ENCODE measurements at regions not wholly inside any gene's neighbourhood (a gene's known extent, or its start where the extent isn't known, plus 50 kb on each side); places are given as distances from the start of the nearest gene placed in this dataset.
"Not testable (repeated sequence)": the region's sequence is repeated elsewhere in the genome, so short reads cannot be mapped to it uniquely, and the experiment has no call there.

DNA sequence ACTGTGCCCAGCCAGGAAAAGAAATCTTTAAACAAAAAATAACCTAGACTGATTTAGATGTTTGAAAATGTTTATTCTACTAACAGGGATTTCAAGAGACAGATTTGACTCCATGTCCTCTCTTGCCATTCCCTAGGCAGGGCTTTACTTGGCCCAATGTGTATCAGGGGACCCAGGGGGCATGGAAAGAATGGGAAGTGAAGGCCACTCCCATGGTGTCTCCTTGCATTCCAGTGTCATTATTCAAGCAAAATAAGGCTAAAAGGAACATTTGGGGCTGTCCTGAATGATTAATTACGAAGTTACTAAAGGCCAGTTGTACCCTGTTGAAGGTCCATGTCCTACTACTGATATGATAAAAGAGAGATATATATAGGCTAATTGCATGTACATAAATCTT, 151.9 kb upstream of the ATF7IP start (continued):
- TF ChIP-seq, protein P1, sequence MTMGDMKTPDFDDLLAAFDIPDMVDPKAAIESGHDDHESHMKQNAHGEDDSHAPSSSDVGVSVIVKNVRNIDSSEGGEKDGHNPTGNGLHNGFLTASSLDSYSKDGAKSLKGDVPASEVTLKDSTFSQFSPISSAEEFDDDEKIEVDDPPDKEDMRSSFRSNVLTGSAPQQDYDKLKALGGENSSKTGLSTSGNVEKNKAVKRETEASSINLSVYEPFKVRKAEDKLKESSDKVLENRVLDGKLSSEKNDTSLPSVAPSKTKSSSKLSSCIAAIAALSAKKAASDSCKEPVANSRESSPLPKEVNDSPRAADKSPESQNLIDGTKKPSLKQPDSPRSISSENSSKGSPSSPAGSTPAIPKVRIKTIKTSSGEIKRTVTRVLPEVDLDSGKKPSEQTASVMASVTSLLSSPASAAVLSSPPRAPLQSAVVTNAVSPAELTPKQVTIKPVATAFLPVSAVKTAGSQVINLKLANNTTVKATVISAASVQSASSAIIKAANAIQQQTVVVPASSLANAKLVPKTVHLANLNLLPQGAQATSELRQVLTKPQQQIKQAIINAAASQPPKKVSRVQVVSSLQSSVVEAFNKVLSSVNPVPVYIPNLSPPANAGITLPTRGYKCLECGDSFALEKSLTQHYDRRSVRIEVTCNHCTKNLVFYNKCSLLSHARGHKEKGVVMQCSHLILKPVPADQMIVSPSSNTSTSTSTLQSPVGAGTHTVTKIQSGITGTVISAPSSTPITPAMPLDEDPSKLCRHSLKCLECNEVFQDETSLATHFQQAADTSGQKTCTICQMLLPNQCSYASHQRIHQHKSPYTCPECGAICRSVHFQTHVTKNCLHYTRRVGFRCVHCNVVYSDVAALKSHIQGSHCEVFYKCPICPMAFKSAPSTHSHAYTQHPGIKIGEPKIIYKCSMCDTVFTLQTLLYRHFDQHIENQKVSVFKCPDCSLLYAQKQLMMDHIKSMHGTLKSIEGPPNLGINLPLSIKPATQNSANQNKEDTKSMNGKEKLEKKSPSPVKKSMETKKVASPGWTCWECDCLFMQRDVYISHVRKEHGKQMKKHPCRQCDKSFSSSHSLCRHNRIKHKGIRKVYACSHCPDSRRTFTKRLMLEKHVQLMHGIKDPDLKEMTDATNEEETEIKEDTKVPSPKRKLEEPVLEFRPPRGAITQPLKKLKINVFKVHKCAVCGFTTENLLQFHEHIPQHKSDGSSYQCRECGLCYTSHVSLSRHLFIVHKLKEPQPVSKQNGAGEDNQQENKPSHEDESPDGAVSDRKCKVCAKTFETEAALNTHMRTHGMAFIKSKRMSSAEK (CRISPR knock-in tag; IDR thresholded peaks at IDR 0.05; ENCODE audit: borderline replicate concordance): no peak

- Mint-ChIP-seq H3K27me3 (ENCODE audit: low read depth) (no peaks in the 10 kb centered on the region), H3K4me3 (no peak overlapping the region), H3K27ac (no peak overlapping the region), H3K36me3 (no peaks in the 10 kb centered on the region), H3K4me1 (peaks cover 30% of the 10 kb centered on the region), H3K9me3 (no peaks in the 10 kb centered on the region; the same call in 1 of the 2 replicates)
- no peak for ATAC-seq
- ChIA-PET POLR2A (no interaction called here), CTCF (interaction anchor here (0.6 kb wide), 1 partner anchor 49 kb away, joined by 6 read pairs; no protein-coding TSS in a partner anchor)
- TF ChIP-seq AR (CRISPR knock-in tag; IDR thresholded peaks at IDR 0.05): no peak
- no peak for TF ChIP-seq CREB1 (CRISPR knock-in tag; IDR thresholded peaks at IDR 0.05)
- TF ChIP-seq, protein P2, sequence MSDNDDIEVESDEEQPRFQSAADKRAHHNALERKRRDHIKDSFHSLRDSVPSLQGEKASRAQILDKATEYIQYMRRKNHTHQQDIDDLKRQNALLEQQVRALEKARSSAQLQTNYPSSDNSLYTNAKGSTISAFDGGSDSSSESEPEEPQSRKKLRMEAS (CRISPR knock-in tag; IDR thresholded peaks at IDR 0.05): no peak
- no peak for DNase-seq (ENCODE audit: low spot score)
Observed at GRCh38 chr12:14214495-14214894, 151.0 kb upstream of the ATF7IP start.

- ATAC-seq; POLR2A ChIA-PET; H3K27ac Mint-ChIP-seq; H3K36me3 Mint-ChIP-seq; H3K27me3 Mint-ChIP-seq (ENCODE audit: low read depth); DNase-seq (ENCODE audit: low spot score); H3K9me3 Mint-ChIP-seq; H3K4me3 Mint-ChIP-seq: not testable (repeated sequence)
- peaks cover 22% of the 10 kb centered on the region for H3K4me1 Mint-ChIP-seq
- CTCF ChIA-PET: interaction anchor here (0.6 to 1.1 kb wide), 2 partner anchors 30 to 483 kb away, joined by 3 to 4 read pairs; no protein-coding TSS in a partner anchor
Observed at GRCh38 chr12:14215949-14216348, 149.5 kb upstream of the ATF7IP start.

- H3K4me1 Mint-ChIP-seq: peaks cover 20% of the 10 kb centered on the region
- peaks cover 10% of the 10 kb centered on the region for H3K9me3 Mint-ChIP-seq
- TF ChIP-seq JAZF1 (CRISPR knock-in tag; IDR thresholded peaks at IDR 0.05): no peak
- TF ChIP-seq, protein P3, sequence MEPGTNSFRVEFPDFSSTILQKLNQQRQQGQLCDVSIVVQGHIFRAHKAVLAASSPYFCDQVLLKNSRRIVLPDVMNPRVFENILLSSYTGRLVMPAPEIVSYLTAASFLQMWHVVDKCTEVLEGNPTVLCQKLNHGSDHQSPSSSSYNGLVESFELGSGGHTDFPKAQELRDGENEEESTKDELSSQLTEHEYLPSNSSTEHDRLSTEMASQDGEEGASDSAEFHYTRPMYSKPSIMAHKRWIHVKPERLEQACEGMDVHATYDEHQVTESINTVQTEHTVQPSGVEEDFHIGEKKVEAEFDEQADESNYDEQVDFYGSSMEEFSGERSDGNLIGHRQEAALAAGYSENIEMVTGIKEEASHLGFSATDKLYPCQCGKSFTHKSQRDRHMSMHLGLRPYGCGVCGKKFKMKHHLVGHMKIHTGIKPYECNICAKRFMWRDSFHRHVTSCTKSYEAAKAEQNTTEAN (CRISPR knock-in tag; IDR thresholded peaks at IDR 0.05): no peak
- POLR2A ChIA-PET: no interaction called here
- no peak for ATAC-seq
- DNase-seq (ENCODE audit: low spot score): no peak
- H3K27ac Mint-ChIP-seq: no peak overlapping the region
- H3K27me3 Mint-ChIP-seq (ENCODE audit: low read depth): no peaks in the 10 kb centered on the region
- CTCF ChIA-PET: interaction anchor here (0.6 kb wide), 1 partner anchor 483 kb away, joined by 3 read pairs; no protein-coding TSS in a partner anchor
- no peak overlapping the region for H3K4me3 Mint-ChIP-seq
- H3K36me3 Mint-ChIP-seq: no peaks in the 10 kb centered on the region
Observed at GRCh38 chr12:14216405-14217294, 148.8 kb upstream of the ATF7IP start.
